ENCODE measurements at regions not wholly inside any gene's neighbourhood (a gene's known extent, or its start where the extent isn't known, plus 50 kb on each side); places are given as distances from the start of the nearest gene placed in this dataset.
"Not testable (repeated sequence)": the region's sequence is repeated elsewhere in the genome, so short reads cannot be mapped to it uniquely, and the experiment has no call there.

- DNase-seq (ENCODE audit: low read depth): no peak
- no peak for TF ChIP-seq CTCF (conservative IDR thresholded peaks at IDR 0.05; ENCODE audit: low read depth, low read length)
- H3K4me3 ChIP-seq (ENCODE audit: low read depth, low read length): no peak overlapping the region
Measured at GRCh38 chr5:152170350-152170749, 234.7 kb downstream of the NMUR2 start.

GRCh38 chr5:152164860-152165259, 240.2 kb upstream of the GLRA1 start:
- no peak for DNase-seq (ENCODE audit: low read depth)
- H3K4me3 ChIP-seq (ENCODE audit: low read depth, low read length): no peak overlapping the region
- TF ChIP-seq CTCF (conservative IDR thresholded peaks at IDR 0.05; ENCODE audit: low read depth, low read length): no peak

- DNase-seq (ENCODE audit: low read depth); H3K4me3 ChIP-seq (ENCODE audit: low read depth, low read length): not testable (repeated sequence)
Measured at GRCh38 chr5:152159894-152160293, 235.2 kb upstream of the GLRA1 start.

GRCh38 chr5:152154452-152154851, 229.8 kb upstream of the GLRA1 start:
- not testable (repeated sequence) for DNase-seq (ENCODE audit: low read depth); H3K4me3 ChIP-seq (ENCODE audit: low read depth, low read length)

- no peak overlapping the region for H3K4me3 ChIP-seq (ENCODE audit: low read depth, low read length)
- no peak for TF ChIP-seq CTCF (conservative IDR thresholded peaks at IDR 0.05; ENCODE audit: low read depth, low read length)
- DNase-seq (ENCODE audit: low read depth): no peak
Measured at GRCh38 chr5:152151940-152152339, 227.3 kb upstream of the GLRA1 start.

- no peak overlapping the region for H3K4me3 ChIP-seq (ENCODE audit: low read depth, low read length)
- DNase-seq (ENCODE audit: low read depth): no peak
- no peak for TF ChIP-seq CTCF (conservative IDR thresholded peaks at IDR 0.05; ENCODE audit: low read depth, low read length)
Measured at GRCh38 chr5:152151113-152151512, 226.5 kb upstream of the GLRA1 start.

- TF ChIP-seq CTCF (conservative IDR thresholded peaks at IDR 0.05; ENCODE audit: low read depth, low read length): no peak
- H3K4me3 ChIP-seq (ENCODE audit: low read depth, low read length): no peak overlapping the region
- DNase-seq (ENCODE audit: low read depth): no peak
Measured at GRCh38 chr5:152147286-152147685, 222.6 kb upstream of the GLRA1 start.

- DNase-seq (ENCODE audit: low read depth): no peak
- no peak for TF ChIP-seq CTCF (conservative IDR thresholded peaks at IDR 0.05; ENCODE audit: low read depth, low read length)
- no peak overlapping the region for H3K4me3 ChIP-seq (ENCODE audit: low read depth, low read length)
Measured at GRCh38 chr5:152146566-152146965, 221.9 kb upstream of the GLRA1 start.
